ENCODE measurements at regions not wholly inside any gene's neighbourhood (a gene's known extent, or its start where the extent isn't known, plus 50 kb on each side); places are given as distances from the start of the nearest gene placed in this dataset.

GRCh38 chr9:82890401-82890800, 172.5 kb downstream of the RASEF start:
- WGBS (ENCODE audit: insufficient coverage), result 72% methylated on average over 3 of the region's 4 CpGs
- Mint-ChIP-seq H3K27me3 (ENCODE audit: low read depth in 3 of 3) (peaks cover 0 to 2% (median 0%) of the 10 kb centered on the region in 3 donors), H3K36me3 (no peaks in the 10 kb centered on the region), H3K9me3 (peaks cover 0 to 8% (median 3%) of the 10 kb centered on the region in 7 donors), H3K4me3 (no peak overlapping the region), H3K27ac (no peak overlapping the region), H3K4me1 (no peaks in the 10 kb centered on the region)
- H3K9ac ChIP-seq (ENCODE audit: insufficient read depth, low read length, poor library complexity, severe bottlenecking), result no peak overlapping the region
- no peak overlapping the region for H3K4me2 ChIP-seq (replicated peaks; ENCODE audit: extremely low read depth, low read length, poor library complexity, severe bottlenecking)
- no peaks in the 10 kb centered on the region for H3K27me3 ChIP-seq (ENCODE audit: control insufficient read depth in 2 of 2, insufficient read depth in 2 of 2, low read length in 2 of 2)
- H3K79me2 ChIP-seq (ENCODE audit: insufficient read depth, low read length), result no peaks in the 10 kb centered on the region
- H3K4me1 ChIP-seq (ENCODE audit: control insufficient read depth in 1 of 2, insufficient read depth in 2 of 2, low read length in 2 of 2), result no peaks in the 10 kb centered on the region
- H3K36me3 ChIP-seq (replicated peaks in 1 of 2; ENCODE audit: control insufficient read depth in 1 of 2, insufficient read depth in 2 of 2, low read length in 2 of 2), result no peaks in the 10 kb centered on the region
- H3K4me3 ChIP-seq (replicated peaks in 1 of 3; ENCODE audit: low read depth in 2 of 3, low read length in 3 of 3), result no peak overlapping the region
- no peak for TF ChIP-seq CTCF (IDR thresholded peaks at IDR 0.05)
- H3K27ac ChIP-seq (ENCODE audit: low read depth in 1 of 2, low read length in 2 of 2), result no peak overlapping the region
- no peak for DNase-seq
- intact Hi-C loops (cut with micrococcal nuclease), result no loop called here
- H4K20me1 ChIP-seq (ENCODE audit: insufficient read depth, low read length), result no peaks in the 10 kb centered on the region
- H2AFZ ChIP-seq (ENCODE audit: insufficient read depth, low read depth, low read length, poor library complexity, severe bottlenecking), result no peak overlapping the region
- H3K9me3 ChIP-seq (replicated peaks in 1 of 2; ENCODE audit: control insufficient read depth in 1 of 2, insufficient read depth in 1 of 2, low read length in 2 of 2), result peaks cover 0 to 2% of the 10 kb centered on the region in 2 donors

- H3K9me3 ChIP-seq (replicated peaks in 1 of 2; ENCODE audit: control insufficient read depth in 1 of 2, insufficient read depth in 1 of 2, low read length in 2 of 2), result peaks cover 0 to 2% of the 10 kb centered on the region in 2 donors
- no peaks in the 10 kb centered on the region for H3K79me2 ChIP-seq (ENCODE audit: insufficient read depth, low read length)
- H3K27ac Mint-ChIP-seq, result no peak overlapping the region
- no peak for DNase-seq
- no peak overlapping the region for H3K4me3 Mint-ChIP-seq
- H3K36me3 Mint-ChIP-seq, result no peaks in the 10 kb centered on the region
- no peaks in the 10 kb centered on the region for H3K27me3 ChIP-seq (ENCODE audit: control insufficient read depth in 2 of 2, insufficient read depth in 2 of 2, low read length in 2 of 2)
- no peak overlapping the region for H2AFZ ChIP-seq (ENCODE audit: insufficient read depth, low read depth, low read length, poor library complexity, severe bottlenecking)
- no peak for TF ChIP-seq CTCF (IDR thresholded peaks at IDR 0.05)
- H3K4me1 Mint-ChIP-seq, result no peaks in the 10 kb centered on the region
- peaks cover 0 to 7% (median 3%) of the 10 kb centered on the region in 7 donors for H3K9me3 Mint-ChIP-seq
- H3K4me3 ChIP-seq (replicated peaks in 1 of 3; ENCODE audit: low read depth in 2 of 3, low read length in 3 of 3), result no peak overlapping the region
- H3K27me3 Mint-ChIP-seq (ENCODE audit: low read depth in 3 of 3), result peaks cover 0 to 2% (median 0%) of the 10 kb centered on the region in 3 donors
- no peaks in the 10 kb centered on the region for H4K20me1 ChIP-seq (ENCODE audit: insufficient read depth, low read length)
- no peak overlapping the region for H3K9ac ChIP-seq (ENCODE audit: insufficient read depth, low read length, poor library complexity, severe bottlenecking)
- H3K27ac ChIP-seq (ENCODE audit: low read depth in 1 of 2, low read length in 2 of 2), result no peak overlapping the region
- intact Hi-C loops (cut with micrococcal nuclease), result no loop called here
- no peak overlapping the region for H3K4me2 ChIP-seq (replicated peaks; ENCODE audit: extremely low read depth, low read length, poor library complexity, severe bottlenecking)
- no peaks in the 10 kb centered on the region for H3K36me3 ChIP-seq (replicated peaks in 1 of 2; ENCODE audit: control insufficient read depth in 1 of 2, insufficient read depth in 2 of 2, low read length in 2 of 2)
- no peaks in the 10 kb centered on the region for H3K4me1 ChIP-seq (ENCODE audit: control insufficient read depth in 1 of 2, insufficient read depth in 2 of 2, low read length in 2 of 2)
These were observed 172.1 kb downstream of the RASEF start for GRCh38 chr9:82890865-82891264.

Data from CD14-positive monocyte (primary cell).